WTC11 (cell line): ENCODE measurements at regions not wholly inside any gene's neighbourhood (a gene's known extent, or its start where the extent isn't known, plus 50 kb on each side); places are given as distances from the start of the nearest gene placed in this dataset.

Experiments used
- SMAD3 ChIP-seq: sonication (generic); formaldehyde crosslinking; IDR thresholded peaks from 2 replicates; pipeline ENCODE4 v1.8.0; 2022; ENCODE audit warnings: missing genetic modification reagents, mild to moderate bottlenecking, borderline replicate concordance
- TF ChIP-seq, protein P1 (sequence below): fragments of 200-600 bp; IDR thresholded peaks from 2 replicates; pipeline ENCODE4 v1.8.0; 2022; ENCODE audit warnings: antibody characterized with exemption
- TF ChIP-seq, protein P2 (sequence below): sonication (generic); formaldehyde crosslinking; IDR thresholded peaks from 2 replicates; pipeline ENCODE4 v1.8.0; 2023; ENCODE audit warnings: mild to moderate bottlenecking, missing genetic modification reagents

DNA sequence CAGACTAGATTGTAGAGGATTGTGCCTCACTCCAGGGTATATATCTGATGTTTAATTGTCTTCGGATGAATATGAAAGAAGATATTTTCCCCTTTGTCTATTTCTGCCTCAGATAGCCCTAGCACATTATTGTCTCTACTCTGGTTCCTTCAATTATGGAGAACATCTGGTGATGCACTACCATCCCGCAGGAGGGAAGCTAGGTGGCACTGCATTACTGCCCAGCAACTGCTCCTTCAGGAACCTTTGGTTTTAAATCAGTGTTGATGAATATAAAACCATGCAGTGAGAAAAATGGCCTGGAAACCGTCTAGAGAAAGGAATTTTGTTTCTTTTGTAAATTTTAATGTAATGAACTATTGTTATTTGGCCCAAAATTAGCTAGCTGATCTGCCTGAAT, 68.5 kb downstream of the GPR88 start:
- TF ChIP-seq, protein P1, sequence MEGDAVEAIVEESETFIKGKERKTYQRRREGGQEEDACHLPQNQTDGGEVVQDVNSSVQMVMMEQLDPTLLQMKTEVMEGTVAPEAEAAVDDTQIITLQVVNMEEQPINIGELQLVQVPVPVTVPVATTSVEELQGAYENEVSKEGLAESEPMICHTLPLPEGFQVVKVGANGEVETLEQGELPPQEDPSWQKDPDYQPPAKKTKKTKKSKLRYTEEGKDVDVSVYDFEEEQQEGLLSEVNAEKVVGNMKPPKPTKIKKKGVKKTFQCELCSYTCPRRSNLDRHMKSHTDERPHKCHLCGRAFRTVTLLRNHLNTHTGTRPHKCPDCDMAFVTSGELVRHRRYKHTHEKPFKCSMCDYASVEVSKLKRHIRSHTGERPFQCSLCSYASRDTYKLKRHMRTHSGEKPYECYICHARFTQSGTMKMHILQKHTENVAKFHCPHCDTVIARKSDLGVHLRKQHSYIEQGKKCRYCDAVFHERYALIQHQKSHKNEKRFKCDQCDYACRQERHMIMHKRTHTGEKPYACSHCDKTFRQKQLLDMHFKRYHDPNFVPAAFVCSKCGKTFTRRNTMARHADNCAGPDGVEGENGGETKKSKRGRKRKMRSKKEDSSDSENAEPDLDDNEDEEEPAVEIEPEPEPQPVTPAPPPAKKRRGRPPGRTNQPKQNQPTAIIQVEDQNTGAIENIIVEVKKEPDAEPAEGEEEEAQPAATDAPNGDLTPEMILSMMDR: no peak
- no peak for TF ChIP-seq SMAD3 (CRISPR knock-in tag)
- TF ChIP-seq, protein P2, sequence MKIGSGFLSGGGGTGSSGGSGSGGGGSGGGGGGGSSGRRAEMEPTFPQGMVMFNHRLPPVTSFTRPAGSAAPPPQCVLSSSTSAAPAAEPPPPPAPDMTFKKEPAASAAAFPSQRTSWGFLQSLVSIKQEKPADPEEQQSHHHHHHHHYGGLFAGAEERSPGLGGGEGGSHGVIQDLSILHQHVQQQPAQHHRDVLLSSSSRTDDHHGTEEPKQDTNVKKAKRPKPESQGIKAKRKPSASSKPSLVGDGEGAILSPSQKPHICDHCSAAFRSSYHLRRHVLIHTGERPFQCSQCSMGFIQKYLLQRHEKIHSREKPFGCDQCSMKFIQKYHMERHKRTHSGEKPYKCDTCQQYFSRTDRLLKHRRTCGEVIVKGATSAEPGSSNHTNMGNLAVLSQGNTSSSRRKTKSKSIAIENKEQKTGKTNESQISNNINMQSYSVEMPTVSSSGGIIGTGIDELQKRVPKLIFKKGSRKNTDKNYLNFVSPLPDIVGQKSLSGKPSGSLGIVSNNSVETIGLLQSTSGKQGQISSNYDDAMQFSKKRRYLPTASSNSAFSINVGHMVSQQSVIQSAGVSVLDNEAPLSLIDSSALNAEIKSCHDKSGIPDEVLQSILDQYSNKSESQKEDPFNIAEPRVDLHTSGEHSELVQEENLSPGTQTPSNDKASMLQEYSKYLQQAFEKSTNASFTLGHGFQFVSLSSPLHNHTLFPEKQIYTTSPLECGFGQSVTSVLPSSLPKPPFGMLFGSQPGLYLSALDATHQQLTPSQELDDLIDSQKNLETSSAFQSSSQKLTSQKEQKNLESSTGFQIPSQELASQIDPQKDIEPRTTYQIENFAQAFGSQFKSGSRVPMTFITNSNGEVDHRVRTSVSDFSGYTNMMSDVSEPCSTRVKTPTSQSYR (CRISPR knock-in tag): no peak
